ENCODE measurements at regions not wholly inside any gene's neighbourhood (a gene's known extent, or its start where the extent isn't known, plus 50 kb on each side); places are given as distances from the start of the nearest gene placed in this dataset.

DNA sequence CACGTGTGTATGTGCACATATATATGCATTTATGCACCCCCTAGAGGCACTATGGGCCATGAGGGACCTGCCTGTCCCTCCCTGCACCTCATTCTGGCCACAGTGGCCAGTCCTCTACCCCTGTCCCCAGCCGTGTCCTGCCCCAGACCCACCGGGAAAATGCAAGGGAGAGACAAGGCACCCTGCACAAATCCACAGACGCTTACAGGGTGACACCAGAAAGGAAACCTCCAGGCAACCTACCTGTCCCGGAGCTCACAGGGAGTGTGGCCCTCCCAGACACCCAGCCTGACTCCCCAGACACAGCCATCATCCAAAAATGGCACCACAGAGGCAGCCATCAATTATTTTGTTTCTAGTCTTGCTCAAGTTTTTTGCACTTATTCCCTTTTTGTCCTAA is 440.4 kb downstream of the SOX9 start:
- Mint-ChIP-seq H3K36me3 (ENCODE audit: low read depth, unreplicated experiment) (no peaks in the 10 kb centered on the region), H3K9me3 (ENCODE audit: unreplicated experiment) (no peaks in the 10 kb centered on the region), H3K27ac (ENCODE audit: unreplicated experiment) (no peak overlapping the region), H3K4me3 (ENCODE audit: unreplicated experiment) (no peak overlapping the region), H3K27me3 (ENCODE audit: unreplicated experiment) (peaks cover 4% of the 10 kb centered on the region), H3K4me1 (ENCODE audit: unreplicated experiment) (no peaks in the 10 kb centered on the region)
- TF ChIP-seq, protein P1, sequence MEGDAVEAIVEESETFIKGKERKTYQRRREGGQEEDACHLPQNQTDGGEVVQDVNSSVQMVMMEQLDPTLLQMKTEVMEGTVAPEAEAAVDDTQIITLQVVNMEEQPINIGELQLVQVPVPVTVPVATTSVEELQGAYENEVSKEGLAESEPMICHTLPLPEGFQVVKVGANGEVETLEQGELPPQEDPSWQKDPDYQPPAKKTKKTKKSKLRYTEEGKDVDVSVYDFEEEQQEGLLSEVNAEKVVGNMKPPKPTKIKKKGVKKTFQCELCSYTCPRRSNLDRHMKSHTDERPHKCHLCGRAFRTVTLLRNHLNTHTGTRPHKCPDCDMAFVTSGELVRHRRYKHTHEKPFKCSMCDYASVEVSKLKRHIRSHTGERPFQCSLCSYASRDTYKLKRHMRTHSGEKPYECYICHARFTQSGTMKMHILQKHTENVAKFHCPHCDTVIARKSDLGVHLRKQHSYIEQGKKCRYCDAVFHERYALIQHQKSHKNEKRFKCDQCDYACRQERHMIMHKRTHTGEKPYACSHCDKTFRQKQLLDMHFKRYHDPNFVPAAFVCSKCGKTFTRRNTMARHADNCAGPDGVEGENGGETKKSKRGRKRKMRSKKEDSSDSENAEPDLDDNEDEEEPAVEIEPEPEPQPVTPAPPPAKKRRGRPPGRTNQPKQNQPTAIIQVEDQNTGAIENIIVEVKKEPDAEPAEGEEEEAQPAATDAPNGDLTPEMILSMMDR (IDR thresholded peaks at IDR 0.05; ENCODE audit: unreplicated experiment): no peak
- DNase-seq (ENCODE audit: low spot score): no peak

DNA sequence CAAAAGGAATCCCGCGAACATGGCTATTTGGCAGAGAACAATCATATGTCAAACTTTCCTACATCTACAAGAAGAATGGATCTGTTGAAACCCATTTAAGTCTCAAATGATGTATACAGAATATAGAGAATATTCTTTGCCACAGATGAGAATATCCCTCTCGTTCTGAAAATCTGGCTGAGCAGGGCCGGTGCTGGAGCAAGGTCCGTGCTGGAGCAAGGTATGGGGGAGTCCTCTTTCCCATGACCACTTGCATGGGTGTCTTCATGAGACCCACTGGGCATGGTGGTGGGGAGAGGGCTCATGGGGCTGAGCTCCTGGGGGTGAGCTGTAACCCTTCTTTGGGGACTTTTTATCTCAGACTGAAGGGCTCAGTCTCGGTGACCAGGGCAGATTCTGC is 440.9 kb downstream of the SOX9 start:
- Mint-ChIP-seq H3K4me3 (ENCODE audit: unreplicated experiment) (no peak overlapping the region), H3K36me3 (ENCODE audit: low read depth, unreplicated experiment) (no peaks in the 10 kb centered on the region), H3K4me1 (ENCODE audit: unreplicated experiment) (no peaks in the 10 kb centered on the region), H3K27ac (ENCODE audit: unreplicated experiment) (no peak overlapping the region), H3K9me3 (ENCODE audit: unreplicated experiment) (no peaks in the 10 kb centered on the region), H3K27me3 (ENCODE audit: unreplicated experiment) (peaks cover 4% of the 10 kb centered on the region)
- TF ChIP-seq, protein P1 (IDR thresholded peaks at IDR 0.05; ENCODE audit: unreplicated experiment): no peak
- no peak for DNase-seq (ENCODE audit: low spot score)

DNA sequence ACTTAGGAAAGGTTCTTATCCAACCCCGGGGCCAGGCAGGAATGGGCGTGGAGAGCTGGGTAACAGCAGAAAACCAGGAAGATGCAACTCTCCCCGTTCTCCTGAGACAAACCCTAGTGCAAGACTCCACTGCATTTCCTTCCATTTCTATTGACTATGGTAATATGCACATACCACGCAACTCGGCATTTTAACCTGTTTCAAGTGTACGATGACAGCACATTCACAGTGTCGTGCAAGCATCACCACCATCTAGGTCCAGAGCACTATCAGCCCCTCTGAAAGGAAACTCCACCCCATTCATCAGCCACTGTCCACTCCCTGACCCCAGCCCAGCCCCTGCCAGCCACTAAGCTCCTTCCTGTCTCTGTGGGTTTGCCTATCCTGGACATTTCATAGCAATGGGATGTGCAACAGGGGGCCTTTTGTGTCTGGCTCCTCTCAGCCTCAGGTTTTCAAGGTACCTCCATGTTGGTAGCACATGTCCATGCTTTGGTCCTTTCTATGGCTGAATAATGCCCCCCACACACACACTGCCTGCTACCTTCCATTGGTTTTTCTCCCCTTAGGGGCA is 441.9 kb downstream of the SOX9 start:
- no peak overlapping the region for H3K4me3 Mint-ChIP-seq (ENCODE audit: unreplicated experiment)
- no peak for DNase-seq (ENCODE audit: low spot score)
- peaks cover 4% of the 10 kb centered on the region for H3K27me3 Mint-ChIP-seq (ENCODE audit: unreplicated experiment)
- no peak overlapping the region for H3K27ac Mint-ChIP-seq (ENCODE audit: unreplicated experiment)
- TF ChIP-seq, protein P1 (IDR thresholded peaks at IDR 0.05; ENCODE audit: unreplicated experiment): no peak
- H3K9me3 Mint-ChIP-seq (ENCODE audit: unreplicated experiment): no peaks in the 10 kb centered on the region
- no peaks in the 10 kb centered on the region for H3K4me1 Mint-ChIP-seq (ENCODE audit: unreplicated experiment)
- H3K36me3 Mint-ChIP-seq (ENCODE audit: low read depth, unreplicated experiment): no peaks in the 10 kb centered on the region

DNA sequence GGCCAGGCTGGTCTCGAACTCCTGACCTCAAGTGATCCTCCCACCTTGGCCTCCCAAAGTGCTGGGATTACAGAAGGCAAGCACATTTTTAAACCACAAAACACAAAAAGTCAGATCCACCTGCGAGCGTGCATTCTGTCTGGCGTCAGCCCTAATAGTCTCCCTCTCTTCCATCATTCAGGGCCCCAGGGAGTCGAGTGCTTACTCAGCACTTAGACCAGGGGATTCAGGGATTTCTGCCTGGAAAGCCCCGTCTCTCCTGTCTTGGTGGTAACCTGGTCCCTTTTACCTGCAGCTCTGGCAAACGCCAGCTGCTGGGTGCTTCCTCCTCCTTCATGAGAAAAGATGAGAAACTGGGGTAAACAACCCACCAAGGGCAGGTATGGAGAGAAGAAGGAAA is 443.1 kb downstream of the SOX9 start:
- H3K9me3 Mint-ChIP-seq (ENCODE audit: unreplicated experiment): no peaks in the 10 kb centered on the region
- TF ChIP-seq, protein P1 (IDR thresholded peaks at IDR 0.05; ENCODE audit: unreplicated experiment): no peak
- H3K27ac Mint-ChIP-seq (ENCODE audit: unreplicated experiment): no peak overlapping the region
- no peaks in the 10 kb centered on the region for H3K4me1 Mint-ChIP-seq (ENCODE audit: unreplicated experiment)
- no peak for DNase-seq (ENCODE audit: low spot score)
- H3K27me3 Mint-ChIP-seq (ENCODE audit: unreplicated experiment): peaks cover 4% of the 10 kb centered on the region
- no peaks in the 10 kb centered on the region for H3K36me3 Mint-ChIP-seq (ENCODE audit: low read depth, unreplicated experiment)
- H3K4me3 Mint-ChIP-seq (ENCODE audit: unreplicated experiment): no peak overlapping the region

DNA sequence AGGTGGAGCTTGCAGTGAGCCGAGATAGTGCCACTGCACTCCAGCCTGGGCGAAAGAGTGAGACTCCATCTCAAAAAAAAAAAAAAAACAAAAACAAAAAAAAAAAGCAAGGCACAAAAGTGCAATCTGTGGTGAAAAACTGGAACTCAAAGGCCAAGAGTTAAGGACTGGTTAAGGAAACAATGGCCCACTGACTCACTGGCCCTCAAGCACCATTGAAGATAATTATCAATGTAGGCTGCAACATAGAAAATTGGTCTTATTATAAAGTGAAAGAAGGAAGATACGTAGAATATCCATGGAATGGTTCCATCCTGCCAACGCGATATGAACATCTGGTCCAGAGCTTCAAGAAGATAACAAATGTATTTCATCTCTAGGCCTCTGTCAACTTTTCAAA is 444.2 kb downstream of the SOX9 start:
- H3K4me3 Mint-ChIP-seq (ENCODE audit: unreplicated experiment): no peak overlapping the region
- no peaks in the 10 kb centered on the region for H3K36me3 Mint-ChIP-seq (ENCODE audit: low read depth, unreplicated experiment)
- H3K27ac Mint-ChIP-seq (ENCODE audit: unreplicated experiment): no peak overlapping the region
- TF ChIP-seq, protein P1 (IDR thresholded peaks at IDR 0.05; ENCODE audit: unreplicated experiment): no peak
- H3K4me1 Mint-ChIP-seq (ENCODE audit: unreplicated experiment): no peaks in the 10 kb centered on the region
- peaks cover 4% of the 10 kb centered on the region for H3K27me3 Mint-ChIP-seq (ENCODE audit: unreplicated experiment)
- no peaks in the 10 kb centered on the region for H3K9me3 Mint-ChIP-seq (ENCODE audit: unreplicated experiment)
- no peak for DNase-seq (ENCODE audit: low spot score)
